Loucy (cell line): ENCODE measurements at regions not wholly inside any gene's neighbourhood (a gene's known extent, or its start where the extent isn't known, plus 50 kb on each side); places are given as distances from the start of the nearest gene placed in this dataset.

Experiments
- H2AFZ ChIP-seq: fragments of 200-600 bp; sonication (generic); 2 replicates; pipeline ENCODE4 v1.6.0; 2016; ENCODE audit warnings: antibody characterized with exemption, mild to moderate bottlenecking, low read length, moderate library complexity
- H3F3A ChIP-seq: fragments of 200-600 bp; 2 replicates; pipeline ENCODE4 v1.6.0; 2016; ENCODE audit warnings: antibody characterized with exemption, low read depth, mild to moderate bottlenecking
- H3K27me3 ChIP-seq: fragments of 200-600 bp; sonication (generic); 2 replicates; pipeline ENCODE4 v1.6.1; 2014; ENCODE audit warnings: low read length, mild to moderate bottlenecking; ENCODE audit not compliant: insufficient read depth, poor library complexity, severe bottlenecking
- H3K36me3 ChIP-seq: fragments of 200-600 bp; sonication (generic); 2 replicates; pipeline ENCODE4 v1.6.1; 2016; ENCODE audit warnings: low read length; ENCODE audit not compliant: insufficient read depth
- H3K4me1 ChIP-seq: fragments of 200-600 bp; sonication (generic); 2 replicates; pipeline ENCODE4 v1.5.1; 2014; ENCODE audit warnings: low read length, mild to moderate bottlenecking; ENCODE audit not compliant: insufficient read depth, poor library complexity, severe bottlenecking
- H3K4me2 ChIP-seq: fragments of 200-600 bp; sonication (generic); 2 replicates; pipeline ENCODE4 v1.6.0; 2014; ENCODE audit warnings: antibody characterized with exemption, low read length, low read depth, mild to moderate bottlenecking; ENCODE audit not compliant: poor library complexity, severe bottlenecking
- H3K4me3 ChIP-seq: fragments of 200-600 bp; sonication (generic); 2 replicates; pipeline ENCODE4 v1.5.1; 2014; ENCODE audit warnings: low read length, mild to moderate bottlenecking, mixed read lengths; ENCODE audit not compliant: poor library complexity, severe bottlenecking
- H3K79me2 ChIP-seq: fragments of 200-600 bp; sonication (generic); 2 replicates; pipeline ENCODE4 v1.6.1; 2014; ENCODE audit warnings: low read length; ENCODE audit not compliant: insufficient read depth
- H3K9ac ChIP-seq: fragments of 200-600 bp; sonication (generic); 2 replicates; pipeline ENCODE4 v1.6.0; 2014; ENCODE audit warnings: mild to moderate bottlenecking, low read depth, low read length, moderate library complexity; ENCODE audit not compliant: poor library complexity, severe bottlenecking
- H3K9me2 ChIP-seq: fragments of 200-600 bp; sonication (generic); replicated peaks from 2 replicates; pipeline ENCODE4 v1.6.1; 2016; ENCODE audit warnings: low read depth, low read length, mixed read lengths
- H3K9me3 ChIP-seq: fragments of 200-600 bp; sonication (generic); 2 replicates; pipeline ENCODE4 v1.6.1; 2014; ENCODE audit warnings: mild to moderate bottlenecking, antibody characterized with exemption, low read length, low read depth; ENCODE audit not compliant: insufficient read depth
- H4K20me1 ChIP-seq: fragments of 200-600 bp; sonication (generic); 2 replicates; pipeline ENCODE4 v1.6.0; 2014; ENCODE audit warnings: antibody characterized with exemption, low read length, mild to moderate bottlenecking; ENCODE audit not compliant: insufficient read depth, poor library complexity, severe bottlenecking
- EZH2phosphoT487 ChIP-seq: fragments of 200-600 bp; IDR thresholded peaks from 2 replicates; pipeline ENCODE4 v1.6.1; 2018; ENCODE audit warnings: antibody characterized with exemption, mild to moderate bottlenecking, moderate library complexity, borderline replicate concordance
- TF ChIP-seq, protein P1 (sequence below): fragments of 200-600 bp; sonication (generic); conservative IDR thresholded peaks from 2 replicates; pipeline ENCODE4 v1.5.1; 2014; ENCODE audit warnings: mild to moderate bottlenecking, antibody characterized with exemption, low read length

DNA sequence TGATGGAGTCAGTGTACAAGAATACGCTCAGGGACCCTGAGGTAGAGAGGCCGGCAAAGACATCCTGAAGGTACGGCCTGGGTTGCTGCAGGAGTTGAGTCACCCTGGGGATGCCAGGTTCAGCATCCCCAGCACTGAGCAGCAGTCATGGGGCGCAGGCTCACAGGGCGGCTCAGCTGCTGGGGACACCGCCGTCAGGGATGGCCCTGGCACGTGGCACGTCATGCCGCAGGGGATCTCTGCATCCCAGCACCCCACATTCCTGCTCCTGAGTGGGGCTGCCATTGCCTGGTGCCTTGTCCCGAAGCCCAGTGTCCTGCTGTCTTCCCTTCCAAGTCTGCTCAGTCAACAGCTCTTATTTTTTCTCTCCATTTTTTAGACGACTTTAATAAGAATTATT is 168.7 kb upstream of the NTM start:
- no peaks in the 10 kb centered on the region for H3K4me1 ChIP-seq
- H3K9me3 ChIP-seq = no peaks in the 10 kb centered on the region
- H3K9ac ChIP-seq = no peak overlapping the region
- H3K9me2 ChIP-seq = no peaks in the 10 kb centered on the region
- H3F3A ChIP-seq = no peaks in the 10 kb centered on the region
- no peaks in the 10 kb centered on the region for H3K79me2 ChIP-seq
- no peak overlapping the region for H3K4me2 ChIP-seq
- no peaks in the 10 kb centered on the region for H3K27me3 ChIP-seq
- no peak overlapping the region for H2AFZ ChIP-seq
- no peak for TF ChIP-seq EZH2phosphoT487
- H3K36me3 ChIP-seq = no peaks in the 10 kb centered on the region
- H4K20me1 ChIP-seq = no peaks in the 10 kb centered on the region
- no peak overlapping the region for H3K4me3 ChIP-seq

DNA sequence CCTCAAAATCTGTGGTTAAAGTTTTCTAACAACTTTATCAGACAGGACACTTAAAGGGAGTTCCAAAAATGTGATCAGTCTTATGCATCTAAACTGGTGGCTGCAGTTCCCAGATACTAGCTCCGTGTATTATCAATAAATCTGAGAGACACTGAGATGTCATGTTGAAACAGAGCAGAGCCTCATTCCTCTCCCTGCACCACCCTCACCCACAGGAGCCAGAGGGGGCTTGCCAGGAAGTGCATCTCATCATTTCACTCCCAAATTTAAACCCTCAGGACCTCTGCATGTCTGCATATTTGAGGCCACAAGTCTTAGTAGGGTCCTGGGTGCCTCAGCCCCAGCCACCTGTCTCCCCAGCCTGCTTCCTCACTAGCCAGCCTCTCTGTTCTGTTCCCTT is 167.4 kb upstream of the NTM start:
- no peaks in the 10 kb centered on the region for H3F3A ChIP-seq
- H3K36me3 ChIP-seq = no peaks in the 10 kb centered on the region
- H3K9ac ChIP-seq = no peak overlapping the region
- H3K4me2 ChIP-seq = no peak overlapping the region
- H3K9me3 ChIP-seq = no peaks in the 10 kb centered on the region
- H3K79me2 ChIP-seq = no peaks in the 10 kb centered on the region
- no peaks in the 10 kb centered on the region for H3K9me2 ChIP-seq
- no peak overlapping the region for H3K4me3 ChIP-seq
- no peaks in the 10 kb centered on the region for H4K20me1 ChIP-seq
- no peaks in the 10 kb centered on the region for H3K4me1 ChIP-seq
- no peaks in the 10 kb centered on the region for H3K27me3 ChIP-seq
- H2AFZ ChIP-seq = no peak overlapping the region
- TF ChIP-seq, protein P1, sequence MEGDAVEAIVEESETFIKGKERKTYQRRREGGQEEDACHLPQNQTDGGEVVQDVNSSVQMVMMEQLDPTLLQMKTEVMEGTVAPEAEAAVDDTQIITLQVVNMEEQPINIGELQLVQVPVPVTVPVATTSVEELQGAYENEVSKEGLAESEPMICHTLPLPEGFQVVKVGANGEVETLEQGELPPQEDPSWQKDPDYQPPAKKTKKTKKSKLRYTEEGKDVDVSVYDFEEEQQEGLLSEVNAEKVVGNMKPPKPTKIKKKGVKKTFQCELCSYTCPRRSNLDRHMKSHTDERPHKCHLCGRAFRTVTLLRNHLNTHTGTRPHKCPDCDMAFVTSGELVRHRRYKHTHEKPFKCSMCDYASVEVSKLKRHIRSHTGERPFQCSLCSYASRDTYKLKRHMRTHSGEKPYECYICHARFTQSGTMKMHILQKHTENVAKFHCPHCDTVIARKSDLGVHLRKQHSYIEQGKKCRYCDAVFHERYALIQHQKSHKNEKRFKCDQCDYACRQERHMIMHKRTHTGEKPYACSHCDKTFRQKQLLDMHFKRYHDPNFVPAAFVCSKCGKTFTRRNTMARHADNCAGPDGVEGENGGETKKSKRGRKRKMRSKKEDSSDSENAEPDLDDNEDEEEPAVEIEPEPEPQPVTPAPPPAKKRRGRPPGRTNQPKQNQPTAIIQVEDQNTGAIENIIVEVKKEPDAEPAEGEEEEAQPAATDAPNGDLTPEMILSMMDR = no peak
- no peak for TF ChIP-seq EZH2phosphoT487

DNA sequence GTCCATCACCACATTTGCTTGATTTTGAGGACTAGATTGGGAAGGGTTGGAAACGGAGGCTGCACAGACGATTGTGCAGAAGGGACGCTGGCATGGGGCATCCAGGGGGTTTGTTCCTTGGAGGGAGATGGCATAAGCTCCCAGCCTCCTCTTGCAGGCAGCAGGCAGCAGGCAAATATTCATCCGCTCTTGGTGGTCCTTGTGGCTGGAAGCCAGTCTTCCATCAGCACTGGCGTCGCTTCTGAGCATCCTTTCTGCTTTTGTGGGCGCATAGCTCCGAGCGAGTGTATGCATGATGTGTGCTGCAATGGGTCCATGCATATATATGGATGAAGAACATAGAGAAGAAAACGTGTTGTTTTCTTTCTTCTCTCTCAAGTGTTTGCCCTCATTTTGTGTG is 166.1 kb upstream of the NTM start:
- Histone ChIP-seq H3F3A (no peaks in the 10 kb centered on the region), H2AFZ (no peak overlapping the region), H4K20me1 (no peaks in the 10 kb centered on the region), H3K4me2 (no peak overlapping the region), H3K4me1 (no peaks in the 10 kb centered on the region), H3K9ac (no peak overlapping the region), H3K36me3 (no peaks in the 10 kb centered on the region), H3K4me3 (no peak overlapping the region), H3K79me2 (no peaks in the 10 kb centered on the region), H3K9me3 (no peaks in the 10 kb centered on the region), H3K27me3 (no peaks in the 10 kb centered on the region), H3K9me2 (no peaks in the 10 kb centered on the region)
- TF ChIP-seq, protein P1 = no peak
- TF ChIP-seq EZH2phosphoT487 = no peak

DNA sequence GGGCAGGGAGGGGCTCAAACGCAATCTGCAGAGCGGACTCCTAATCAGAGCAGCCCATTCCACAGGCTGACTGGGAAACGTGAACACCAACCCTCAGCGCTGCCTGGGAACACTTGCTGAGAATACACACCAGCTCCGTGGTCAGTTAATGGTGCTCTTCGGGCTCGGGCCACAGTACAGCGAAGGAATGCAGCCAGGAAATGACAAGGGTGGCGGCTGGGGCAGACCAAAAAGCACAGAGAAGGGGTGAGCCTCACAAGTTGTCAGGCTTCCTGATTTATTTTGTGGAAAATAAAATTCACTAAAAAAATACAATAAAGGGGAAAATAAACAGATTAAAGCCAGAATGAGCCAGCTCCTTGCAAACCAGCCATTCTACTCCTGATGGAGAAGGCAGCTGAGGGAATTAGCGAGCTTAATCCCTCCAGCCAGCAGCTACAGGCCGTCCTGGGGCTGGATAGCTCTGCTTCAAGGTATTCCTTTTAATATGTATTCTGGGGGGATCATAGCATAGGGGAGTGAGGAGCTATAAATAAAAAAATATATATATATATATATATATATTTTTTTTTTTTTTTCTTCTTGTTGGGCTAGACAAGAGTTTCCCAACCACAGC is 165.5 kb upstream of the NTM start:
- H3K9me2 ChIP-seq = no peaks in the 10 kb centered on the region
- no peak for TF ChIP-seq EZH2phosphoT487
- TF ChIP-seq, protein P1 = no peak
- H3K4me2 ChIP-seq = no peak overlapping the region
- no peak overlapping the region for H2AFZ ChIP-seq
- H4K20me1 ChIP-seq = no peaks in the 10 kb centered on the region
- H3K9me3 ChIP-seq = no peaks in the 10 kb centered on the region
- H3K36me3 ChIP-seq = no peaks in the 10 kb centered on the region
- no peaks in the 10 kb centered on the region for H3K27me3 ChIP-seq
- no peaks in the 10 kb centered on the region for H3K79me2 ChIP-seq
- no peak overlapping the region for H3K9ac ChIP-seq
- H3F3A ChIP-seq = no peaks in the 10 kb centered on the region
- no peak overlapping the region for H3K4me3 ChIP-seq
- H3K4me1 ChIP-seq = no peaks in the 10 kb centered on the region
